Vagina (tissue), 2 donors: ENCODE measurements at regions not wholly inside any gene's neighbourhood (a gene's known extent, or its start where the extent isn't known, plus 50 kb on each side); places are given as distances from the start of the nearest gene placed in this dataset.

ENCODE experiments used
- CTCF ChIP-seq, 3 experiments: fragments of 450-650 bp in 2 of 3; fragments of 200-600 bp in 1 of 3; sonication (generic) in 1 of 3; IDR thresholded peaks; one replicate each; pipeline ENCODE4 v1.5.1; 2017 to 2019; ENCODE audit warnings: antibody characterized with exemption in 3 of 3, mild to moderate bottlenecking in 2 of 3, moderate library complexity in 2 of 3
- POLR2A ChIP-seq, 2 donors: fragments of 450-650 bp; IDR thresholded peaks; one replicate each; pipeline ENCODE4 v1.6.1; 2017; ENCODE audit warnings: antibody characterized with exemption in 2 of 2, mild to moderate bottlenecking in 2 of 2, moderate library complexity in 2 of 2
- POLR2AphosphoS5 ChIP-seq, 2 donors: sonication (generic); formaldehyde crosslinking; IDR thresholded peaks; one replicate each; pipeline ENCODE4 v1.9.0; 2017; ENCODE audit warnings: antibody characterized with exemption in 2 of 2, mild to moderate bottlenecking in 2 of 2, low read depth in 1 of 2; ENCODE audit not compliant: insufficient read depth in 1 of 2

DNA sequence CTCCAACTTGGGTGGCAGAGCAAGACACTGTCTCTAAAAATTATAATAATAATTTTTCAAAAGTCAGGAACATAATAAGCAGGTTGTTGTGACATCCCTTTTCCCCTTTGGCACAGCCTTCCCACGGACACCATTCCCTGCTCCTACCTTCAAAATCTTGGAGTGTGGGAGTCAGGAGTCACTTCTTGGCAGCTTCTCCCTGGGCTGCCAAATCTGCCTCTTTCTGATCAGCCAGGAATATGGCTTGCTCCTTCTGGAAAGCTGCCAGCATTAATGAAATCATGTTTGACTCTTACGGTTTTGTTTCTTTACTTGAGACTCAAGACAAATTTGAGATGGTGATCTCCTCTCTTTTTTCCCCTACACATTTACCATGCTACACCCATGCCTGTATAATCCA lies 391.4 kb upstream of the SYT1 start:
- TF ChIP-seq CTCF (IDR thresholded peaks at IDR 0.05) (no peak), POLR2A (IDR thresholded peaks at IDR 0.05) (no peak), POLR2AphosphoS5 (IDR thresholded peaks at IDR 0.05; ENCODE audit: insufficient read depth in 1 of 2, low read depth in 1 of 2) (no peak)
